ENCODE measurements at regions not wholly inside any gene's neighbourhood (a gene's known extent, or its start where the extent isn't known, plus 50 kb on each side); places are given as distances from the start of the nearest gene placed in this dataset.

DNA sequence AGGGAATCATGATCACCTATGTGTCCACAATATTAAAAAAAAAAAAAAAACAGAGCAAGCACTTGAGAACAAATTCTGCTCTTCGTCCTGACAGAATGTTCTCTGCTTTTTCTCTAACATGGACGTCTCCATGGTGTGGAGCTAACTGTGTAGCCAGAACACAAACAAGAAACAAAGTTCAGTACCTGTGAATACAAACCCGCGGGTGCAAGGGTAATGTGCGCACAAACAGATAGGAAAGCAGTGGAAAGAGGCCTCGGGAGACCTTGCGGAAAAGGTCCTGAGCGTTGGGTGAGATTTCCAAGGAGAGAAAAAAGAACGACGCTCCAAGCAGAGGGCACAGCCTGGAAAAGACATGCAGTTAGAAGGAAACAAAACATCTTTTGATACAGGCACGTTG, 92.0 kb upstream of the TBL1X start:
- TF ChIP-seq, protein P1, sequence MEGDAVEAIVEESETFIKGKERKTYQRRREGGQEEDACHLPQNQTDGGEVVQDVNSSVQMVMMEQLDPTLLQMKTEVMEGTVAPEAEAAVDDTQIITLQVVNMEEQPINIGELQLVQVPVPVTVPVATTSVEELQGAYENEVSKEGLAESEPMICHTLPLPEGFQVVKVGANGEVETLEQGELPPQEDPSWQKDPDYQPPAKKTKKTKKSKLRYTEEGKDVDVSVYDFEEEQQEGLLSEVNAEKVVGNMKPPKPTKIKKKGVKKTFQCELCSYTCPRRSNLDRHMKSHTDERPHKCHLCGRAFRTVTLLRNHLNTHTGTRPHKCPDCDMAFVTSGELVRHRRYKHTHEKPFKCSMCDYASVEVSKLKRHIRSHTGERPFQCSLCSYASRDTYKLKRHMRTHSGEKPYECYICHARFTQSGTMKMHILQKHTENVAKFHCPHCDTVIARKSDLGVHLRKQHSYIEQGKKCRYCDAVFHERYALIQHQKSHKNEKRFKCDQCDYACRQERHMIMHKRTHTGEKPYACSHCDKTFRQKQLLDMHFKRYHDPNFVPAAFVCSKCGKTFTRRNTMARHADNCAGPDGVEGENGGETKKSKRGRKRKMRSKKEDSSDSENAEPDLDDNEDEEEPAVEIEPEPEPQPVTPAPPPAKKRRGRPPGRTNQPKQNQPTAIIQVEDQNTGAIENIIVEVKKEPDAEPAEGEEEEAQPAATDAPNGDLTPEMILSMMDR (IDR thresholded peaks at IDR 0.05; ENCODE audit: low read length), result no peak
- no peak for TF ChIP-seq EZH2 (IDR thresholded peaks at IDR 0.05; ENCODE audit: borderline replicate concordance, low read length)

Data from OCI-LY1 (cell line).